ENCODE measurements at regions not wholly inside any gene's neighbourhood (a gene's known extent, or its start where the extent isn't known, plus 50 kb on each side); places are given as distances from the start of the nearest gene placed in this dataset.

- no peak for DNase-seq
Observed at GRCh38 chr4:62415256-62415655, 1215.1 kb downstream of the ADGRL3 start.

DNA sequence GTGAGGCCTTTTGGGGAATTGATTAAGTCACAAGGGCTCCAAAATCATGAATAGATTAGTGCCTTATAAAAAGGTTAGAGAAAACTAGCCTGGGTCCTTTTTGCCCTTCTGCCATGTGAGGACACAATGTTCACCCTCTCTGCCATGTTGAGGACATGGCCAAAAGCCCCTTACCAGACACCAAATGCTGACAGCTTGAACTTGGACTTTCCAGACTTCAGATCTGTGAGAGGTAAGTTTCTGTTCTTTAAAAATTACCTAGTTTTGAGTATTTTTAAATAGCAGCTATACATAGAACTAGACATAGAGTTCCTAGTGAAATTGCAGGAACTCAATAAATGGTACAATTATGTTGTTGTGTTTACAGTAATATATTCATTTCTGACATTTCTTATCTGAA is 1214.4 kb downstream of the ADGRL3 start:
- intact Hi-C loops (cut with DNase I): no loop called here
- DNase-seq: no peak

More at GRCh38 chr4:62415256-62415655, 1215.1 kb downstream of the ADGRL3 start:
- intact Hi-C loops (cut with DNase I): no loop called here

DNA sequence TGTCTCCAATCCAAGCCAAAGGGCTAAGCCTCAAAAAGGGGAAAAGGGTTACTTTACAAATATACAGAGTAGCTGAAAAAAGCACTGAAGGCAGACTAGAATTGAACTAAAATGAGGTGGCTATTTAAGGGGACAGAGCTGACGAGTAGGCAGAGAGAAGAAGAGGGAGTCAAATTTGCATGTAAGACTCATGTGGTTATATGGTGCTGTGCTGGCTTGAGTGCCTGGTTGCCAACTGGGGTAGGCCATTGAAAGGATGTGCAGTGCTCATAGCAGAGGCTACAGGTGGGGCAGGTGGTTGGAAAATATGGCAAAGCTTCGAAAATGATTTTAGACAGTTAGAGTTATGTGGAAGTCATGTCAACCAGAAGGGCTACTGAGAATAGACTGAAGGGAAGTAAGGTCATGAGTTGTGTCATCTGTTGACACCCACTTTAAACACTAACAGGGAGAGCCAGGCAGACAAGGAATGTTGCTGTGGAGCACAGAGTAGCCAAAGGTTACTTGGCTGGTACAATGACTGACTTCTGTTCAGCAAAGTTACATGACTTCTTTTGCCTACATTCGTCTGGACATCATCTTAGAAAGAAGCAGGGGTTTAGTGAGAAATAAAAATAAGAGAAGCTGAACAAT is 1210.4 kb downstream of the ADGRL3 start:
- DNase-seq: no peak
- intact Hi-C loops (cut with DNase I): no loop called here

- DNase-seq: no peak
- intact Hi-C loops (cut with DNase I): no loop called here
Observed at GRCh38 chr4:62408454-62408853, 1208.3 kb downstream of the ADGRL3 start.

GRCh38 chr4:62407534-62407933 is 1207.4 kb downstream of the ADGRL3 start:
- intact Hi-C loops (cut with DNase I): no loop called here
- no peak for DNase-seq

- intact Hi-C loops (cut with DNase I): no loop called here
- no peak for DNase-seq
Observed at GRCh38 chr4:62402088-62402806, 1202.1 kb downstream of the ADGRL3 start.

DNA sequence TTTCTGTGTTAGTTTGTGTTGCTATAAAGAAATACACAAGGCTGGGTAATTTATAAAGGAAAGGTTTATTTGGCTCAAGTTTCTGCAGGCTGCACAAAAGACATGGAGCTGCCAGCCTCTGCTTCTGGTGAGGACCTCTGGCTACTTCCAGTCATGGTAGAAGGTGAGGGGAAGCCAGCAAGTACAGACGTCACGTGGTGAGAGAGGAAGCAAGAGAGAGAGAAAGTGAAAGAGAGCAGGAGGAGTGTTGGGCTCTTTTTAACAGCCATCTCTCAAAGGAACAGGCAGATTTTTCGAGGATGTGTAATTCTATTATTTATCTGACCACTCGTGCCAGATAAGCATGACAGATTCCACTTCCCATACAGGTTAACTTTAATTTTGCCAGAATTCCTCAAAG is 1199.1 kb downstream of the ADGRL3 start:
- peak in 1 of 10 donors; percentile 29 for DNase-seq
- intact Hi-C loops (cut with DNase I): no loop called here

DNA sequence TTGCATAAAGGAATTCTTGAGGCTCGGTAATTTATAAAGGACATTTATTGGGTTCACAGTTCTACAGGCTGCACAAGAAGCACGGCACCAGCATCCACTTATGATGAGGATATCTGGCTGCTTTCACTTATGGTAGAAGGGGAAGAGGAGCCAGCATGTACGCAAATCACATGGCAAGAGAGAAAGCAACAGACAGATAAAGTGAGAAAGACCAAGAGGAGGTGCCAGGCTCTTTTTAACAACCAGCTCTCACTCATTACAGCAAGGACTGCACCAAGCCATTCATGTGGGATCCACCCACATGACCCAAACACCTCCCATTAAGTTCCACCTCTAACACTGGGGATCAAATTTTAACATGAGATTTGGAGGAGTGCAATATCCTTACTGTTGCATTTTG is 1198.2 kb downstream of the ADGRL3 start:
- no peak for DNase-seq
- intact Hi-C loops (cut with DNase I): no loop called here

DNA sequence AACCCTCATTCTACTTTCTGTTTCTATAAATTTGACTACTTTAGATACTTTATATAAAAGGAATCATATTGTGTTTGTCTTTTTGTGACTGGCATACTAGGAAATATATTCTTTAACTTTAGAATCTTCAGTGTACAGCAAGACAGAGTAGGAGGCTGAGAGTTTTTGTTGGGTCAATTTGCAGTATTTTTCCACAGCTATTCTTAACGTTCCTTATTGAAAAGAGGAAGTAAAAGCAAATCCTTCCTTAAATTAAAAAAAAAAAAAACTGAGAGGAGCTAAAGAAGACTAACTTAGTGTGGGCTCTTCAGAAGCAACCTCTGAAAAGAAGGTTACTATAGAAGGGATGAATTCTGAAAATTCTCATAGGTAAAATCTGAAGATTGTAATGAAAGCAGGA is 1194.6 kb downstream of the ADGRL3 start:
- intact Hi-C loops (cut with DNase I): no loop called here
- DNase-seq: no peak

GRCh38 chr4:62387808-62388207 is 1187.7 kb downstream of the ADGRL3 start:
- intact Hi-C loops (cut with DNase I): no loop called here
- DNase-seq: no peak

DNA sequence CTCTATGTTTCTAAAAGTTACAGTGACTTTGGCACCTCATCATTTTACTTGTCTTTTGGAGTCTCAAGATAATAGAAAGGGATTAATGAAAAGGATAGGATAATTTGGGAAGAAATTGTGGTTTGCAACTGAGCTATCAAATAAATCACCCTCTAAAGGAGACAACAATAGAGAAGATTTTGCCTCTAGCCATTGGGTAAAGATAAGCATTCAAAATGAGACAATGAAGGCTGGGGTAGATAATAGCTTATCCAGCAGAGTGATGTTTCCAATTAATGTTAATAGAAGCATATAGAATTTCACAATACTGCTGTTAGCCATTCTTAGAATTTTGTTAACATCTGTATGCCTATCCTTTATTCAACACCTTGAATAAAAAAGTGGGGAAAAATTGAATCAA is 1177.6 kb downstream of the ADGRL3 start:
- DNase-seq: no peak
- intact Hi-C loops (cut with DNase I): no loop called here

- intact Hi-C loops (cut with DNase I): no loop called here
- no peak for DNase-seq
Observed at GRCh38 chr4:62377245-62377644, 1177.1 kb downstream of the ADGRL3 start.

DNA sequence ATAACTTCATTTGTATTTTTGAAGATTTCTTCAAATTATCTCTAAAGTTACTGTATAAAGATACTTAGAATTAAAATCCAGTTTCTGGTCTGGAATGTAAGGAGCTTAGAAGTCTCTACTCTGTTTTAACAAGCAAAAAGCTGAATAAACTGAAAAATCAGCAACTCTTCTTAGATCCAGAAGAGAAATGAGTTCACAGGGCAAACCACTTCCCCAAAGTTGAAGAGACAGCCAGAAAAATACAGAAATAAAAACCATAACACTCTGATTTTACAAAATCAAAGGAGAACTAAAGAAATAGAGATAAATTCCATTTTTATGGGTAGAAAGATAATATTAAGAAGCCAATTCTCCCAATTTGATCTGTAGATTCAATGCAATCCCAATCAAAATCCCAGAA is 1166.8 kb downstream of the ADGRL3 start:
- intact Hi-C loops (cut with DNase I): no loop called here
- DNase-seq: no peak

DNA sequence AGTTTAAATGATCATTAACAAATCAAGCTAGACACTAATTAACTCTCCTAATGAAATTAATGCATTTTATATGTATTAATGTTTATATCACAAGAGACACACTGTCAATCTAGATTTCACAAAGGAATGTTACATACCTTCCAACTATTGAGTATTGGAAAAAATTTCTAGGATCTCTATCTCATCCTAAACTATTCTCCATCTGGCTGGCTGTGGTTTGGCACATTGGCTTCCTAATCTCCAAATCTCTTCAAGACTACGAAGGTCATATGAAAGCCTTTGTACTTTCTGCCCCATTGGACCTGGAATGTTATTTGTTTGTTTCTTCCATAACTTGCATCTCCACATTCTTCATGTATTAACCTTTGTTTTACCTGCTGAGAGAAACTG is 1160.0 kb downstream of the ADGRL3 start:
- DNase-seq: no peak
- intact Hi-C loops (cut with DNase I): no loop called here

DNA sequence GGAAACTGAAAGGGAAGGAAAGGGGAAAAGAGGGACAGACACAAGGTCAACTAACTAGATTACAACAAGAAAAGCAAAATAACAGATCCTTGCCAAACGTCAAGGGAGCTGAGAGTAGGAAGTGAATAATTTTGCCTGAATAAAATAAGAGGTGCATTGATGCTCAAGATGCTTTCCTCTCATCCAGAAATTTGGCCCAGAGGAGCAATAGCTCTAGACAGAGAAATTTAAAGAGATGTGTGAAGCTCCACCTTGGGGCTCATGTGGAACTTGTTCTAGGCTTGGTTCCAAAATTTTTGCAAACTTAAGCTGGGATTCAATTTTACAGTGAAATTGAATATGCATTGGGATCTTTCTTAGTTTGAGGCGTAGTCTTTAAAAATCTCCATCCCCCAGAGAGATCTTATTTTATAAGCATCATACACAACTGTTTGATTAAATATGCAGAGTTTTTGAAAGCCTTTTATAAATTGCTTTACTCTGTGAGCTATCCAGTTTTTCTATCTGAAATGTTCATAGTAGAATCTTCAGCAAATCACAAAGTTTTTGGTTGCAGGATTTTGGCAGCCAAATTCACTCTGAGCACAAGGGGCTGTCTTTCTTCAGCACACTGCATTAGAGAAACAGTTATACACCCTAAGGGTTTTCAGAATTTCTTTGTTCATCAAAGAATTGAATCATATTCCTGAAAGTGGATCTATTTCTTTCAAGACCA is 1159.5 kb downstream of the ADGRL3 start:
- intact Hi-C loops (cut with DNase I): no loop called here
- DNase-seq: no peak

- DNase-seq: no peak
- intact Hi-C loops (cut with DNase I): no loop called here
Observed at GRCh38 chr4:62344915-62345314, 1144.8 kb downstream of the ADGRL3 start.

DNA sequence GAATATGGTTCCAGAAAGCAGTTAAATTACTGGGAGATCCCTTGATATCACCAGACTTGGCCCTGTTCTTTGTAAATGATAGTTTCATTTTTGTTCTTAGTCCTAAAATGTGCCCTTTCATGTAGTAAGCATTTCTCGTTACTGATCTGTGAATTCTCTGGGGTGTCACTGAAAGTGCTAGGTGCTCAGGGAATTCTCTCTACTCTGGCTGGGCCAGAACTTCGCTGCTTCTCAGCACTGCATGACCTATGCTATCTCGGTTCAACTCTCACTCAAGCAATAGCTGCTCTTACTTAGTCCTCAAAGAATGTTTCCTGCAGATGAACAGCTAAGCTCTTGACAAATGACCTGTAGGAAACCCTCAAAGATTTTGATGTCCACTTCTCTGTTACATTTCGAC is 1144.3 kb downstream of the ADGRL3 start:
- intact Hi-C loops (cut with DNase I): no loop called here
- DNase-seq: no peak

DNA sequence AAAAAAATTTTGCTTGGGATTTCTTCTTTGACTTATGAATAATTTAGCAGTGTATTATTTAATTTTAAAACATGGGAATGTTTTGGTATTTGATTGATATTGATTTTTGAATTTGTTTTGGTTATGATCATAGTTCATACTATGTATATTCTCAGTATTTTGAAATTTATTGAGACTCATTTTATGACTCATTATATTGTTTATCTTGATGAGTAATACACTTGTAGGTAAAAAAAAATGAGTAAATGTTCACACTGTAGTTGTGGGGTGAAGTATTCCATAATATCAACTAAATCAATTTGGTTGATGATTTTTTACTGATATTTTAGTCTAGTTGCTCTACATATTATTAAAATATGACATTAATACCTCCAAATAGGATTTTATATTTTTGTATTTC is 1142.2 kb downstream of the ADGRL3 start:
- no peak for DNase-seq
- intact Hi-C loops (cut with DNase I): no loop called here

GRCh38 chr4:62328526-62328925 is 1128.4 kb downstream of the ADGRL3 start:
- intact Hi-C loops (cut with DNase I): no loop called here
- DNase-seq: no peak

DNA sequence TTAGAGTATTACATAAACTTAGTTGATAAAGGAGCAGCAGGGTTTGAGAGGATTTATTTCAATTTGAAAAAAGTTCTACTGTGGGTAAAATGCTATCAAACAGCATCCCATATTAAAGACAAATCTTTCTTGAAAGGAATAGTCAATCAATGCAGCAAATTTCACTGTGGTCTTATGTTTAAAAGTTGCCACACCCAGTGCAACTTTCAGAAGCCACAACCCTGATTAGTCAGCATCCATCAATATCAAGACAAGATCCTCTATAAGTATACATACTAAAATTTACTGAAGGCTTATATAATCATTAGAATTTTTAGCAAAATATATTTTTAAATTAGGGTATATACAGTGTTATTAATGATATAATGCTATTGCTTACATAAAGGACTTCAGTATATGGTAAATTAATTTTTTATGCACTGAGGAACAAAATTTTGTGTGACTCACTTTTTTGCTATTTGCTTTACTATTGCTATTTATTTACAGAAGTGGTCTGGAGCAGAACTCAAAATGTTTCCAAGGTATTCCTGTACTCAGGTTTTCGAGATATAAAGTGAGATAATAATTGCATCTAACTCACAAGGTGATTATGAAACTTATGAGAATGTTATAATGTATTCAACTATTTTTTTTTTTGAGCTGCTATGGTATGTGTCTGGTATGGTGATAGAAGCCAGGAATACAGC is 1127.6 kb downstream of the ADGRL3 start:
- DNase-seq: no peak
- intact Hi-C loops (cut with DNase I): no loop called here

- intact Hi-C loops (cut with DNase I): no loop called here
- DNase-seq: peak in 8 of 10 donors; percentile 9 to 75 (median 32)
Observed at GRCh38 chr4:62324215-62324614, 1124.1 kb downstream of the ADGRL3 start.

Measured in posterior cingulate gyrus (tissue), 11 donors.